ENCODE measurements at regions not wholly inside any gene's neighbourhood (a gene's known extent, or its start where the extent isn't known, plus 50 kb on each side); places are given as distances from the start of the nearest gene placed in this dataset.

GRCh38 chr2:100673691-100674485 lies 111.1 kb downstream of the PDCL3 start:
- Mint-ChIP-seq H3K9me3 (no peaks in the 10 kb centered on the region), H3K4me1 (peaks cover 2% of the 10 kb centered on the region), H3K27me3 (peaks cover 2% of the 10 kb centered on the region), H3K36me3 (ENCODE audit: low read depth) (no peaks in the 10 kb centered on the region), H3K4me3 (no peak overlapping the region), H3K27ac (no peak overlapping the region)
- ATAC-seq (no peak), DNase-seq (no peak)

GRCh38 chr2:100674666-100675065 lies 111.9 kb downstream of the PDCL3 start:
- Mint-ChIP-seq H3K9me3 (no peaks in the 10 kb centered on the region), H3K27me3 (peaks cover 2% of the 10 kb centered on the region), H3K4me1 (peaks cover 5% of the 10 kb centered on the region), H3K4me3 (no peak overlapping the region), H3K36me3 (ENCODE audit: low read depth) (no peaks in the 10 kb centered on the region), H3K27ac (no peak overlapping the region)
- no peak for DNase-seq
- ATAC-seq = no peak

DNA sequence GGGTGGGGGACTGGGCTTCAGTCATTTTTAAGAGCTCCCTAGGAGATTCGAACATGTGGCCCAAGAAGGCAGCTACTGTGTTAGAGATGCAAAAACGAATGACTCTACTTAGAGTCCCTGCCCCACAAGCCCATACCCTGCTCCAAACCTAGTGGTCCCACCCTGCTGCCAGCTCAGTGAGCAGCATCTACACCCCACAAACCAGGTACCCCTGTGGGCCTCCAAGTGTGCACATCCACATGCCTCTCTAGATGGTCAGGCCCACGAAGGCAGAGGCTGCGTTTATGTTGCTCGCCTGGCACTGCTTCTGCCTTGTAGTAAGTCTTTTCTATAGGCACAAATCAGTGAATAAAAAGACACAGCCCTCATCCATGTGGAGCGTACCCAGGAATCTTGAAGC lies 112.6 kb downstream of the PDCL3 start:
- Mint-ChIP-seq H3K27me3 (peaks cover 2% of the 10 kb centered on the region), H3K9me3 (no peaks in the 10 kb centered on the region), H3K4me3 (no peak overlapping the region), H3K36me3 (ENCODE audit: low read depth) (no peaks in the 10 kb centered on the region), H3K27ac (no peak overlapping the region), H3K4me1 (peaks cover 8% of the 10 kb centered on the region)
- DNase-seq = no peak
- ATAC-seq = no peak

- no peak overlapping the region for H3K4me3 Mint-ChIP-seq
- ATAC-seq (no peak), DNase-seq (no peak)
- H3K9me3 Mint-ChIP-seq = no peaks in the 10 kb centered on the region
- H3K27me3 Mint-ChIP-seq = no peaks in the 10 kb centered on the region
- H3K4me1 Mint-ChIP-seq = peaks cover 11% of the 10 kb centered on the region
- H3K27ac Mint-ChIP-seq = no peak overlapping the region
- H3K36me3 Mint-ChIP-seq (ENCODE audit: low read depth) = no peaks in the 10 kb centered on the region
These were observed 113.1 kb downstream of the PDCL3 start for GRCh38 chr2:100675855-100676254.

GRCh38 chr2:100676346-100676745 lies 113.6 kb downstream of the PDCL3 start:
- no peaks in the 10 kb centered on the region for H3K36me3 Mint-ChIP-seq (ENCODE audit: low read depth)
- ATAC-seq (no peak), DNase-seq (no peak)
- H3K9me3 Mint-ChIP-seq = no peaks in the 10 kb centered on the region
- no peaks in the 10 kb centered on the region for H3K27me3 Mint-ChIP-seq
- no peak overlapping the region for H3K4me3 Mint-ChIP-seq
- H3K27ac Mint-ChIP-seq = no peak overlapping the region
- peaks cover 11% of the 10 kb centered on the region for H3K4me1 Mint-ChIP-seq

DNA sequence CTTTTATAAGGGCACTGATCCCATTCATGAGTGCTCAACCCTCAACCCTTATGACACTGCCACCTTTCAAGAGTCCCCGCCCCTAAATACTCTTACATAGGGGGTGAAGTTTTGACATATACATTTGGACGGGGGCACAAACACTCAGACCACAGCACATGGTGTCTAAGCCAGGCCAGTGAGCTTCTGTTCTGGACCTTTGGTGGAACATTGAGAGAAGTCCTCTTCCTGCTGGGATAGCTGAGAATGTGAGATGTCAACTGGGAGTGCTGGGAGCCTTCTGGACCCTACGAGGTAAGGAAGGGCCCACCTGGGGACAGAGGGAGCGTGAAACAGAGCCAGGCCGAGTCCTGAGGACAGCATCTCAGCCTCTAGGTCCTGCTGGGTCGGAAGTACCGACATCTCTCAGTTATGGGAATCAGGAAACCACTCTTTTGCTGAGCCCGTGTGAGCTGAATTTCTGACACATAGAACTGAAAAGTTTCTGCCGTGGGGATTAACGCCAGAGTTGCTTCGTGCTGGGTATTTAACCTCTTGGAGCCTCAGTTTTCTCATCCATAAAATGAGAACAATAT lies 114.9 kb downstream of the PDCL3 start:
- Mint-ChIP-seq H3K9me3 (no peaks in the 10 kb centered on the region), H3K4me1 (peaks cover 11% of the 10 kb centered on the region), H3K4me3 (no peak overlapping the region), H3K36me3 (ENCODE audit: low read depth) (no peaks in the 10 kb centered on the region), H3K27ac (no peak overlapping the region), H3K27me3 (no peaks in the 10 kb centered on the region)
- no peak for DNase-seq
- ATAC-seq = no peak

GRCh38 chr2:100679211-100679610 lies 116.4 kb downstream of the PDCL3 start:
- Mint-ChIP-seq H3K27ac (no peak overlapping the region), H3K4me1 (peaks cover 11% of the 10 kb centered on the region), H3K4me3 (no peak overlapping the region), H3K9me3 (peaks cover 10% of the 10 kb centered on the region), H3K27me3 (no peaks in the 10 kb centered on the region), H3K36me3 (ENCODE audit: low read depth) (no peaks in the 10 kb centered on the region)
- no peak for DNase-seq
- ATAC-seq = no peak

GRCh38 chr2:100682536-100682935 lies 119.7 kb downstream of the PDCL3 start:
- peaks cover 11% of the 10 kb centered on the region for H3K4me1 Mint-ChIP-seq
- no peak overlapping the region for H3K4me3 Mint-ChIP-seq
- H3K27ac Mint-ChIP-seq = no peak overlapping the region
- no peaks in the 10 kb centered on the region for H3K27me3 Mint-ChIP-seq
- H3K9me3 Mint-ChIP-seq = peaks cover 26% of the 10 kb centered on the region
- ATAC-seq = no peak
- DNase-seq = no peak
- no peaks in the 10 kb centered on the region for H3K36me3 Mint-ChIP-seq (ENCODE audit: low read depth)

DNA sequence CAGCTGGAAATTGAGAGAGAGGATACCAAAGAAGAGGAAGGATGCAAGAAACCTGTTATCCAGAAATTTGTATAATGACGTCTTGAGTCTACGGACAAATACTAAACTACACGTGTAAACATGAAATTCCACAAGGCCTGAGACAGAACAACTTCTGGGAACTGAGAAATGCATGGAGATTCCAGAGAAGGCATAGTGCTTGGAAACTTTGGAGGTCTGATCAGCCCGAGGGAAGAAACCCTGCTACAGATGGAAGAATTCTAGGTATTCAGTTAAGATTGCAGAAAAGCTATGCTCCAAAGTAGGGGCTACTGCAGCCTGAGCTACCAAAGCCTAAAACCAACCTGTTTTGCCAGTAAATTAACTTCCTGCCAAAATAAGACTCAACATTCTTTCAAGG lies 120.4 kb downstream of the PDCL3 start:
- Mint-ChIP-seq H3K9me3 (peaks cover 26% of the 10 kb centered on the region), H3K27me3 (no peaks in the 10 kb centered on the region), H3K4me1 (peaks cover 11% of the 10 kb centered on the region), H3K4me3 (no peak overlapping the region), H3K36me3 (ENCODE audit: low read depth) (no peaks in the 10 kb centered on the region), H3K27ac (no peak overlapping the region)
- ATAC-seq (no peak), DNase-seq (no peak)

DNA sequence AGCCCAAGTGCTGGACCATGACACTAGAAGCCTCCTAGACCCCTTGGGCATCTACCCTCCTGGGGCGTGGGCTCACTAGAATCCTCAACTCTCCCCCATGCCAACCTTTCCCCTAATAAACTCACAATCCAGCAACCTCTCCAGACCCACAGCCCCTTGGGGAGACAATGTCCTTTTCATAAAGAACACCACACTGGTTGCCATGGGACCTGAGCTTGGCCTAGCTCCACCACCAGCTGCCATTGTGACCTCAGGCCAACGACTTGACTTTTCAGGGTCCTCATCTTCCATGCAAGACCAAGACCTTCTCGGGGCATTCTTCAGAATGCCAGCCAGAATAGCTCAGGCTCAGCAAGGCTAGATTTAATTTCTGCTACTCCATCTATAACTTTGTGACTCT lies 128.1 kb upstream of the NPAS2 start:
- Mint-ChIP-seq H3K27ac (no peak overlapping the region), H3K9me3 (peaks cover 19% of the 10 kb centered on the region), H3K36me3 (ENCODE audit: low read depth) (peaks cover 4% of the 10 kb centered on the region), H3K27me3 (peaks cover 2% of the 10 kb centered on the region), H3K4me1 (no peaks in the 10 kb centered on the region), H3K4me3 (no peak overlapping the region)
- DNase-seq = no peak
- no peak for ATAC-seq

- DNase-seq (no peak), ATAC-seq (no peak)
- peaks cover 23% of the 10 kb centered on the region for H3K9me3 Mint-ChIP-seq
- H3K4me3 Mint-ChIP-seq = no peak overlapping the region
- H3K27ac Mint-ChIP-seq = no peak overlapping the region
- peaks cover 2% of the 10 kb centered on the region for H3K27me3 Mint-ChIP-seq
- H3K4me1 Mint-ChIP-seq = no peaks in the 10 kb centered on the region
- H3K36me3 Mint-ChIP-seq (ENCODE audit: low read depth) = peaks cover 4% of the 10 kb centered on the region
These were observed 127.6 kb upstream of the NPAS2 start for GRCh38 chr2:100692381-100692780.

GRCh38 chr2:100692906-100693305 lies 127.0 kb upstream of the NPAS2 start:
- ATAC-seq (no peak), DNase-seq (no peak)
- Mint-ChIP-seq H3K4me1 (no peaks in the 10 kb centered on the region), H3K27ac (no peak overlapping the region), H3K27me3 (peaks cover 2% of the 10 kb centered on the region), H3K4me3 (no peak overlapping the region), H3K9me3 (peaks cover 25% of the 10 kb centered on the region), H3K36me3 (ENCODE audit: low read depth) (peaks cover 4% of the 10 kb centered on the region)

- Mint-ChIP-seq H3K27me3 (no peaks in the 10 kb centered on the region), H3K4me1 (no peaks in the 10 kb centered on the region)
These were observed 120.8 kb upstream of the NPAS2 start for GRCh38 chr2:100699131-100699530.

GRCh38 chr2:100702438-100703109 lies 117.4 kb upstream of the NPAS2 start:
- no peaks in the 10 kb centered on the region for H3K4me1 Mint-ChIP-seq
- no peak for ATAC-seq
- H3K9me3 Mint-ChIP-seq = peaks cover 4% of the 10 kb centered on the region
- H3K36me3 Mint-ChIP-seq (ENCODE audit: low read depth) = no peaks in the 10 kb centered on the region
- no peak overlapping the region for H3K4me3 Mint-ChIP-seq
- no peaks in the 10 kb centered on the region for H3K27me3 Mint-ChIP-seq
- no peak for DNase-seq
- H3K27ac Mint-ChIP-seq = no peak overlapping the region

More at GRCh38 chr2:100699131-100699530, 120.8 kb upstream of the NPAS2 start:
- Mint-ChIP-seq H3K27ac (no peak overlapping the region), H3K36me3 (ENCODE audit: low read depth) (peaks cover 4% of the 10 kb centered on the region), H3K9me3 (peaks cover 26% of the 10 kb centered on the region), H3K4me3 (no peak overlapping the region)
- no peak for DNase-seq
- ATAC-seq = no peak

- H3K27me3 Mint-ChIP-seq = no peaks in the 10 kb centered on the region
- DNase-seq (no peak), ATAC-seq (no peak)
- H3K4me1 Mint-ChIP-seq = no peaks in the 10 kb centered on the region
- H3K9me3 Mint-ChIP-seq = peaks cover 4% of the 10 kb centered on the region
- no peak overlapping the region for H3K4me3 Mint-ChIP-seq
- no peaks in the 10 kb centered on the region for H3K36me3 Mint-ChIP-seq (ENCODE audit: low read depth)
- no peak overlapping the region for H3K27ac Mint-ChIP-seq
These were observed 116.7 kb upstream of the NPAS2 start for GRCh38 chr2:100703213-100703612.
